ENCODE measurements at regions not wholly inside any gene's neighbourhood (a gene's known extent, or its start where the extent isn't known, plus 50 kb on each side); places are given as distances from the start of the nearest gene placed in this dataset.

DNA sequence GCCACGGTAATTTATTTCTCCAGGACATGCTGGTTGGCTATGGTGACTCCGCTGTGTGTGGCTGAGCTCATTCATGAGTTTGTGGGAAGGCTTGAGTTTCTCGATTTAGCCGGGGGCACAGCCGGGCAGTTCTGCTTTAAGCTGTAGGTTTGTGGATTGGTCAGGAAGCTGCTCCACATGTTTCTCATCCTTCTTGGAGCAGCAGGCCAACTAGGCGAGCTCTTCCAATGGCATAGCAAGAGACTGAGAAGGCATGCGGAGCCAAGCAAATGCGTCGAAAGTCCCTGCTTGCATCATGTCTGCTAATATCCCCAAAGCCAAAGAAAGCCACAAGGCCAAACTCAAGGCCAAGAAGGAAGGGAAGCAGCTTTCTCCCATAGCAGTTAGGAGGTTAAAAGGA lies 71.6 kb upstream of the GREM2 start:
- TF ChIP-seq, protein P1, sequence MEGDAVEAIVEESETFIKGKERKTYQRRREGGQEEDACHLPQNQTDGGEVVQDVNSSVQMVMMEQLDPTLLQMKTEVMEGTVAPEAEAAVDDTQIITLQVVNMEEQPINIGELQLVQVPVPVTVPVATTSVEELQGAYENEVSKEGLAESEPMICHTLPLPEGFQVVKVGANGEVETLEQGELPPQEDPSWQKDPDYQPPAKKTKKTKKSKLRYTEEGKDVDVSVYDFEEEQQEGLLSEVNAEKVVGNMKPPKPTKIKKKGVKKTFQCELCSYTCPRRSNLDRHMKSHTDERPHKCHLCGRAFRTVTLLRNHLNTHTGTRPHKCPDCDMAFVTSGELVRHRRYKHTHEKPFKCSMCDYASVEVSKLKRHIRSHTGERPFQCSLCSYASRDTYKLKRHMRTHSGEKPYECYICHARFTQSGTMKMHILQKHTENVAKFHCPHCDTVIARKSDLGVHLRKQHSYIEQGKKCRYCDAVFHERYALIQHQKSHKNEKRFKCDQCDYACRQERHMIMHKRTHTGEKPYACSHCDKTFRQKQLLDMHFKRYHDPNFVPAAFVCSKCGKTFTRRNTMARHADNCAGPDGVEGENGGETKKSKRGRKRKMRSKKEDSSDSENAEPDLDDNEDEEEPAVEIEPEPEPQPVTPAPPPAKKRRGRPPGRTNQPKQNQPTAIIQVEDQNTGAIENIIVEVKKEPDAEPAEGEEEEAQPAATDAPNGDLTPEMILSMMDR (IDR thresholded peaks at IDR 0.05; ENCODE audit: insufficient read depth, low read length): no peak
- TF ChIP-seq, protein P2, sequence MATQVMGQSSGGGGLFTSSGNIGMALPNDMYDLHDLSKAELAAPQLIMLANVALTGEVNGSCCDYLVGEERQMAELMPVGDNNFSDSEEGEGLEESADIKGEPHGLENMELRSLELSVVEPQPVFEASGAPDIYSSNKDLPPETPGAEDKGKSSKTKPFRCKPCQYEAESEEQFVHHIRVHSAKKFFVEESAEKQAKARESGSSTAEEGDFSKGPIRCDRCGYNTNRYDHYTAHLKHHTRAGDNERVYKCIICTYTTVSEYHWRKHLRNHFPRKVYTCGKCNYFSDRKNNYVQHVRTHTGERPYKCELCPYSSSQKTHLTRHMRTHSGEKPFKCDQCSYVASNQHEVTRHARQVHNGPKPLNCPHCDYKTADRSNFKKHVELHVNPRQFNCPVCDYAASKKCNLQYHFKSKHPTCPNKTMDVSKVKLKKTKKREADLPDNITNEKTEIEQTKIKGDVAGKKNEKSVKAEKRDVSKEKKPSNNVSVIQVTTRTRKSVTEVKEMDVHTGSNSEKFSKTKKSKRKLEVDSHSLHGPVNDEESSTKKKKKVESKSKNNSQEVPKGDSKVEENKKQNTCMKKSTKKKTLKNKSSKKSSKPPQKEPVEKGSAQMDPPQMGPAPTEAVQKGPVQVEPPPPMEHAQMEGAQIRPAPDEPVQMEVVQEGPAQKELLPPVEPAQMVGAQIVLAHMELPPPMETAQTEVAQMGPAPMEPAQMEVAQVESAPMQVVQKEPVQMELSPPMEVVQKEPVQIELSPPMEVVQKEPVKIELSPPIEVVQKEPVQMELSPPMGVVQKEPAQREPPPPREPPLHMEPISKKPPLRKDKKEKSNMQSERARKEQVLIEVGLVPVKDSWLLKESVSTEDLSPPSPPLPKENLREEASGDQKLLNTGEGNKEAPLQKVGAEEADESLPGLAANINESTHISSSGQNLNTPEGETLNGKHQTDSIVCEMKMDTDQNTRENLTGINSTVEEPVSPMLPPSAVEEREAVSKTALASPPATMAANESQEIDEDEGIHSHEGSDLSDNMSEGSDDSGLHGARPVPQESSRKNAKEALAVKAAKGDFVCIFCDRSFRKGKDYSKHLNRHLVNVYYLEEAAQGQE (IDR thresholded peaks at IDR 0.05; ENCODE audit: insufficient replicate concordance, low read depth): no peak
- no peak for TF ChIP-seq GABPA (IDR thresholded peaks at IDR 0.05; ENCODE audit: low read depth)
- no peak for TF ChIP-seq SPI1 (IDR thresholded peaks at IDR 0.05; ENCODE audit: borderline replicate concordance, low read depth)
- no peak for TF ChIP-seq POLR2AphosphoS5 (IDR thresholded peaks at IDR 0.05; ENCODE audit: low read depth)

Measured in HL-60 (cell line).